H1 (cell line): ENCODE measurements at regions not wholly inside any gene's neighbourhood (a gene's known extent, or its start where the extent isn't known, plus 50 kb on each side); places are given as distances from the start of the nearest gene placed in this dataset.

Experiments used
- CTCF ChIA-PET: fragments of 300-600 bp; sonication (Branson Sonifier 250); formaldehyde crosslinking; loops from one replicate; lab custom pipeline; 2021; ENCODE audit not compliant: partially characterized antibody; lab: Charles Lee
- POLR2A ChIA-PET: fragments of 300-600 bp; sonication (Branson Sonifier 250); formaldehyde crosslinking; loops from one replicate; lab custom pipeline; 2021; ENCODE audit warnings: inconsistent platforms; ENCODE audit not compliant: partially characterized antibody; lab: Charles Lee
- DNase-seq, 2 experiments: peaks; one replicate each; pipeline versions ENCODE4 v3.0.0 to v3.0.0-alpha.2; 2010 to 2022; ENCODE audit warnings: low spot score in 2 of 2, low read depth in 1 of 2, mixed read lengths in 1 of 2
- FAIRE-seq: peaks from 2 replicates; lab custom pipeline; 2011; peaks lifted over from hg19 to GRCh38; lab: Jason Lieb, UNC
- H2AFZ ChIP-seq: 2 replicates; pipeline ENCODE4 v1.8.1; 2012; ENCODE audit warnings: low read length, inconsistent platforms
- H2AK5ac ChIP-seq: 2 replicates; pipeline ENCODE4 v1.6.1; 2013; ENCODE audit warnings: low read depth, low read length
- H2BK120ac ChIP-seq: replicated peaks from 2 replicates; pipeline ENCODE3; 2013; ENCODE audit warnings: low read depth, low read length, inconsistent platforms
- H2BK12ac ChIP-seq: 2 replicates; pipeline ENCODE4 v1.6.1; 2013; ENCODE audit warnings: low read depth, low read length
- H2BK15ac ChIP-seq: 2 replicates; pipeline ENCODE4 v1.6.1; 2013; ENCODE audit warnings: low read length
- H2BK20ac ChIP-seq: 2 replicates; pipeline ENCODE4 v1.6.1; 2013; ENCODE audit warnings: low read length
- H2BK5ac ChIP-seq: 2 replicates; pipeline ENCODE4 v1.6.1; 2013; ENCODE audit warnings: low read depth, low read length
- H3K14ac ChIP-seq: 2 replicates; pipeline ENCODE4 v1.6.1; 2013; ENCODE audit warnings: inconsistent platforms; ENCODE audit not compliant: insufficient read length
- H3K18ac ChIP-seq: 2 replicates; pipeline ENCODE4 v1.6.1; 2013; ENCODE audit warnings: low read length; ENCODE audit errors: extremely low read depth
- H3K23ac ChIP-seq: 2 replicates; pipeline ENCODE4 v1.6.1; 2013; ENCODE audit warnings: inconsistent platforms; ENCODE audit not compliant: insufficient read length
- H3K23me2 ChIP-seq: 2 replicates; pipeline ENCODE4 v1.6.1; 2013; ENCODE audit warnings: low read depth, low read length
- H3K27ac ChIP-seq: 2 replicates; pipeline ENCODE4 v1.6.1; 2011; ENCODE audit warnings: low read depth, low read length, inconsistent platforms
- H3K27me3 ChIP-seq, 4 experiments: replicated peaks in 1 of 4; 1 replicate in 1 of 4; 2 replicates in 3 of 4; pipeline versions ENCODE4 v1.6.1 to v1.8.1; 2011 to 2013; ENCODE audit warnings: low read length in 3 of 4, mild to moderate bottlenecking in 3 of 4, inconsistent platforms in 2 of 4, mixed read lengths in 2 of 4, moderate library complexity in 1 of 4; ENCODE audit not compliant: control insufficient read depth in 3 of 4, insufficient read depth in 3 of 4; ENCODE audit errors: extremely low read depth in 1 of 4
- H3K36me3 ChIP-seq, 4 experiments: 2 replicates each; pipeline versions ENCODE4 v1.6.1 to v1.8.1; 2011 to 2013; ENCODE audit warnings: mild to moderate bottlenecking in 4 of 4, low read length in 3 of 4, moderate library complexity in 2 of 4, control low read depth in 1 of 4, inconsistent platforms in 1 of 4; ENCODE audit not compliant: insufficient read depth in 4 of 4, control insufficient read depth in 2 of 4
- H3K4ac ChIP-seq: replicated peaks from 2 replicates; pipeline ENCODE3; 2013; ENCODE audit warnings: low read length, low read depth, mixed read lengths, inconsistent platforms; ENCODE audit not compliant: insufficient read length
- H3K4me1 ChIP-seq, 4 experiments: replicated peaks in 1 of 4; 1 replicate in 1 of 4; 2 replicates in 3 of 4; pipeline versions ENCODE4 v1.6.1 to v1.8.1; 2011 to 2013; ENCODE audit warnings: low read length in 3 of 4, inconsistent platforms in 2 of 4, mixed read lengths in 1 of 4; ENCODE audit not compliant: insufficient read depth in 4 of 4, control insufficient read depth in 3 of 4
- H3K4me2 ChIP-seq, 2 experiments: 2 replicates each; pipeline versions ENCODE4 v1.6.1 to v1.8.1; 2011 to 2013; ENCODE audit warnings: low read depth in 2 of 2, low read length in 2 of 2, control low read depth in 1 of 2, inconsistent platforms in 1 of 2, mild to moderate bottlenecking in 1 of 2; ENCODE audit not compliant: insufficient read depth in 1 of 2
- H3K4me3 ChIP-seq, 4 experiments: fragments of 200-600, 300-600 bp in 1 of 4; sonication (generic), shearing (Covaris generic), sonication (Bioruptor Twin) in 1 of 4; 2 replicates each; pipeline versions ENCODE4 v1.5.1 to v1.8.1; 2011 to 2016; ENCODE audit warnings: low read length in 4 of 4, low read depth in 3 of 4, control low read depth in 2 of 4, inconsistent platforms in 2 of 4, mild to moderate bottlenecking in 2 of 4, mixed read lengths in 1 of 4, moderate library complexity in 1 of 4; ENCODE audit not compliant: insufficient read depth in 2 of 4; ENCODE audit errors: extremely low read depth in 1 of 4
- H3K56ac ChIP-seq: replicated peaks from 2 replicates; pipeline ENCODE3; 2013; ENCODE audit warnings: low read depth, mild to moderate bottlenecking, mixed read lengths, low read length, inconsistent platforms; ENCODE audit not compliant: insufficient read length
- H3K79me1 ChIP-seq: 2 replicates; pipeline ENCODE4 v1.6.1; 2013; ENCODE audit warnings: low read depth, low read length, control low read depth
- H3K79me2 ChIP-seq, 2 experiments: 2 replicates each; pipeline versions ENCODE4 v1.6.1 to v1.8.1; 2012 to 2013; ENCODE audit warnings: low read length in 2 of 2, mild to moderate bottlenecking in 2 of 2, inconsistent platforms in 1 of 2; ENCODE audit not compliant: insufficient read depth in 2 of 2, control insufficient read depth in 1 of 2
- H3K9ac ChIP-seq, 4 experiments: replicated peaks in 1 of 4; 1 replicate in 1 of 4; 2 replicates in 3 of 4; pipeline versions ENCODE4 v1.6.1 to v1.8.1; 2011 to 2013; ENCODE audit warnings: low read depth in 3 of 4, low read length in 3 of 4, control low read depth in 2 of 4, mild to moderate bottlenecking in 2 of 4, moderate library complexity in 2 of 4, inconsistent platforms in 1 of 4; ENCODE audit errors: extremely low read depth in 1 of 4
- H3K9me3 ChIP-seq, 2 experiments: 2 replicates each; pipeline versions ENCODE4 v1.6.1 to v1.8.1; 2012 to 2013; ENCODE audit warnings: mild to moderate bottlenecking in 2 of 2, moderate library complexity in 2 of 2, control low read depth in 1 of 2, inconsistent platforms in 1 of 2, low read depth in 1 of 2, low read length in 1 of 2, mixed read lengths in 1 of 2; ENCODE audit not compliant: insufficient read depth in 2 of 2
- H4K20me1 ChIP-seq, 2 experiments: replicated peaks in 1 of 2; 2 replicates each; pipeline versions ENCODE3 to v1.8.1; 2011 to 2013; ENCODE audit warnings: inconsistent platforms in 2 of 2, low read length in 2 of 2, mild to moderate bottlenecking in 1 of 2; ENCODE audit not compliant: insufficient read depth in 2 of 2, control insufficient read depth in 1 of 2
- H4K5ac ChIP-seq: 2 replicates; pipeline ENCODE4 v1.6.1; 2013; ENCODE audit warnings: low read length, low read depth, mixed read lengths, inconsistent platforms; ENCODE audit not compliant: insufficient read length
- H4K8ac ChIP-seq: 2 replicates; pipeline ENCODE4 v1.8.0; 2013; ENCODE audit warnings: mild to moderate bottlenecking, moderate library complexity, low read length, inconsistent platforms; ENCODE audit not compliant: insufficient read depth; ENCODE audit errors: extremely low read depth
- H4K91ac ChIP-seq: replicated peaks from 2 replicates; pipeline ENCODE3; 2013; ENCODE audit warnings: low read length, mixed read lengths, inconsistent platforms; ENCODE audit not compliant: insufficient read length
- BACH1 ChIP-seq: IDR thresholded peaks from 2 replicates; pipeline ENCODE4 v1.6.1; 2012; ENCODE audit warnings: low read length, improper control_type of control experiment
- CTBP2 ChIP-seq: IDR thresholded peaks from 2 replicates; pipeline ENCODE4 v1.7.0; 2011; ENCODE audit warnings: borderline replicate concordance, mild to moderate bottlenecking, moderate library complexity, mixed read lengths, low read length; ENCODE audit not compliant: insufficient read depth, insufficient read length
- CTCF ChIP-seq, 3 experiments: IDR thresholded peaks; 1 replicate in 2 of 3; 2 replicates in 1 of 3; pipeline versions ENCODE4 v1.5.1 to v1.6.1; 2011; ENCODE audit warnings: low read length in 3 of 3, mild to moderate bottlenecking in 3 of 3, inconsistent platforms in 2 of 3, low read depth in 1 of 3, moderate library complexity in 1 of 3; ENCODE audit not compliant: insufficient read depth in 1 of 3; ENCODE audit errors: control extremely low read depth in 1 of 3
- FOSL1 ChIP-seq: IDR thresholded peaks from 2 replicates; pipeline ENCODE4 v1.6.1; 2011; ENCODE audit warnings: mild to moderate bottlenecking, low read depth, low read length, moderate library complexity; ENCODE audit not compliant: insufficient read depth
- NANOG ChIP-seq: IDR thresholded peaks from 2 replicates; pipeline ENCODE4 v1.6.1; 2011; ENCODE audit warnings: low read length, low read depth, mild to moderate bottlenecking, inconsistent platforms; ENCODE audit not compliant: insufficient read depth, poor library complexity, severe bottlenecking
- RFX5 ChIP-seq: IDR thresholded peaks from 2 replicates; pipeline ENCODE4 v1.6.1; 2011; ENCODE audit warnings: low read depth, low read length, improper control_type of control experiment, borderline replicate concordance
- SP4 ChIP-seq: IDR thresholded peaks from 2 replicates; pipeline ENCODE4 v1.6.1; 2012; ENCODE audit warnings: low read length, inconsistent platforms
- TAF1 ChIP-seq: IDR thresholded peaks from 2 replicates; pipeline ENCODE4 v1.6.1; 2011; ENCODE audit warnings: mild to moderate bottlenecking, low read depth, low read length
- WGBS, 2 experiments: shearing (Covaris generic) in 1 of 2; methylation state at CpG; one replicate each; pipeline versions ENCODE4 v1.1.6 to v1.1.7; 2013 to 2015; ENCODE audit warnings: low lambda C conversion rate in 2 of 2, mixed read lengths in 2 of 2, inconsistent platforms in 1 of 2, low coverage in 1 of 2, missing lambda C conversion rate in 1 of 2; ENCODE audit not compliant: insufficient replicate concordance in 2 of 2, insufficient coverage in 1 of 2, insufficient read length in 1 of 2; ENCODE audit errors: extremely low coverage in 1 of 2, missing lambda C conversion rate in 1 of 2; 5-methylcytosine and 5-hydroxymethylcytosine counted together

DNA sequence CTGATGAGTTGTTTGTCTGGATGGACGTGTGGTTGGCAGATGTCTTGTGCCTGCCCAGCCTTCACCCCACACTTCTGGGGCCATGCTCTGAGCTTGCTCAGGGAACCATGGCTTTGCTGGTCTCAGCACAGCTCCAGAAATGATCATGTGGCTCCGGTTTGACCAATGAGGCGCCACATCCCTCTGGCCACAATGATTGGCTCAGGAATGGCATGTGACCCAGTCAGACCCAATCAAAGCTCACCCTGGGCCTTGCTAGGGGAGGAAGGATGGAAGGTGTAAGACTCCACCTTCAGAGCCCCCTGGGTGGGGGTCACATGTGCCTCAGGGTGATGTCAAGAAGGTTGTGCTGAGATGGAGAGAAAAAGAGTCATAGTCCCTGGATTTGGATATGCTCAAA is 281.6 kb upstream of the SULF2 start:
- Histone ChIP-seq H3K4me3 (no peak overlapping the region), H2AK5ac (no peak overlapping the region), H3K79me1 (no peaks in the 10 kb centered on the region), H4K8ac (0 out of 2 replicates have a peak overlapping the region, but pooled peaks have one; percentile 45), H2AFZ (no peak overlapping the region), H3K79me2 (no peaks in the 10 kb centered on the region), H4K5ac (no peak overlapping the region), H3K18ac (no peak overlapping the region), H2BK12ac (no peak overlapping the region), H3K14ac (no peak overlapping the region), H3K36me3 (no peaks in the 10 kb centered on the region), H3K4me1 (no peaks in the 10 kb centered on the region), H4K20me1 (no peaks in the 10 kb centered on the region), H3K9me3 (no peaks in the 10 kb centered on the region; a peak in 1 of 4 replicates), H3K27ac (no peak overlapping the region), H2BK5ac (no peak overlapping the region; the same call in 1 of the 2 replicates), H2BK20ac (no peak overlapping the region), H3K56ac (no peak overlapping the region), H3K4me2 (no peak overlapping the region), H3K23ac (no peak overlapping the region), H3K9ac (no peak overlapping the region), H3K27me3 (no peaks in the 10 kb centered on the region), H3K4ac (no peak overlapping the region), H4K91ac (no peak overlapping the region), H3K23me2 (no peaks in the 10 kb centered on the region), H2BK15ac (no peak overlapping the region), H2BK120ac (no peak overlapping the region)
- DNase-seq, result no peak
- FAIRE-seq, result no peak
- whole genome bisulfite sequencing, 2 experiments, result 98% methylated on average over 3 of the region's 3 CpGs; no CpG with 5 or more reads in 1 of the 2 experiments
- CTCF ChIA-PET, result interaction anchor here (0.7 kb wide), 1 partner anchor 8 kb away, joined by 3 read pairs; no protein-coding TSS in a partner anchor
- TF ChIP-seq SP4 (no peak), NANOG (no peak), CTBP2 (no peak), CTCF (IDR thresholded peaks at IDR 0.05; ENCODE audit: control extremely low read depth in 1 of 3, insufficient read depth in 1 of 3, low read depth in 1 of 3, low read length in 3 of 3) (no peak), TAF1 (no peak), BACH1 (no peak), FOSL1 (no peak), RFX5 (no peak)
- POLR2A ChIA-PET, result no interaction called here
